Pancreas (tissue), 10 donors: ENCODE measurements at regions not wholly inside any gene's neighbourhood (a gene's known extent, or its start where the extent isn't known, plus 50 kb on each side); places are given as distances from the start of the nearest gene placed in this dataset.

Experiments
- ATAC-seq, 4 donors: fragments of 200-7000 bp; cut with Tn5 transposase; one replicate each; pipeline versions ENCODE4 v1.8.0 to v1.9.1; 2020; ENCODE audit warnings: mild to moderate bottlenecking in 4 of 4, moderate library complexity in 4 of 4
- DNase-seq, 6 donors: peaks; one replicate each; pipeline ENCODE4 v3.0.0-alpha.2; 2020
- FAIRE-seq: peaks from 2 replicates; lab custom pipeline; 2012; peaks lifted over from hg19 to GRCh38; lab: Jason Lieb, UNC
- H3K27ac ChIP-seq, 4 donors: fragments of 200-600 bp; sonication (generic); 1 replicate in 3 of 4; 2 replicates in 1 of 4; pipeline versions ENCODE4 v1.5.0 to v1.8.0; 2020
- H3K27me3 ChIP-seq, 4 donors: fragments of 200-600 bp; one replicate each; pipeline ENCODE4 v1.8.0; 2021
- H3K36me3 ChIP-seq, 3 donors: fragments of 200-600 bp; sonication (generic) in 1 of 3; one replicate each; pipeline versions ENCODE4 v1.5.0 to v1.8.0; 2020 to 2021
- H3K4me1 ChIP-seq, 3 donors: fragments of 200-600 bp; one replicate each; pipeline ENCODE4 v1.8.0; 2021
- H3K4me3 ChIP-seq, 4 donors: fragments of 200-600 bp; sonication (generic) in 2 of 4; one replicate each; pipeline versions ENCODE4 v1.5.0 to v1.8.0; 2020 to 2021
- H3K9me3 ChIP-seq, 4 donors: fragments of 200-600 bp; one replicate each; pipeline ENCODE4 v1.8.0; 2021
- WGBS, 2 donors: extraction: QIAGEN DNeasy Blood & Tissue Kit; methylation state at CpG; one replicate each; pipeline ENCODE4 v1.1.7; 2013; 5-methylcytosine and 5-hydroxymethylcytosine counted together
- intact Hi-C, 3 donors: fragments of 100-400 bp; cut with DNase I; formaldehyde crosslinking; loops; one replicate each; pipeline versions ENCODE4 v1.11.1 to v1.14.2; 2022
- TF ChIP-seq, protein P1 (sequence below), 4 donors: fragments of 200-600 bp; sonication (generic) in 3 of 4; IDR thresholded peaks; one replicate each; pipeline versions ENCODE4 v1.5.0 to v1.8.0; 2021; ENCODE audit warnings: antibody characterized with exemption in 4 of 4
- donor health status: healthy with polysubstance abuse.
- donor health status: DM: no; HTN: no; CAD: no; lungs with moderate emphysema.
- donor health status: DM: no; HTN: no; CAD: no.
- donor health status: control.
- donor health status: control.
- donor health status: Bipolar disorder and iron deficiency.
- donor health status: DM: yes; HTN: yes; CAD: no.
- donor health status: DM: no; HTN: no; CAD: no.
- donor health status: DM: no; HTN: no; CAD: no.
- donor health status: DM: yes; HTN: yes; CAD: no.

DNA sequence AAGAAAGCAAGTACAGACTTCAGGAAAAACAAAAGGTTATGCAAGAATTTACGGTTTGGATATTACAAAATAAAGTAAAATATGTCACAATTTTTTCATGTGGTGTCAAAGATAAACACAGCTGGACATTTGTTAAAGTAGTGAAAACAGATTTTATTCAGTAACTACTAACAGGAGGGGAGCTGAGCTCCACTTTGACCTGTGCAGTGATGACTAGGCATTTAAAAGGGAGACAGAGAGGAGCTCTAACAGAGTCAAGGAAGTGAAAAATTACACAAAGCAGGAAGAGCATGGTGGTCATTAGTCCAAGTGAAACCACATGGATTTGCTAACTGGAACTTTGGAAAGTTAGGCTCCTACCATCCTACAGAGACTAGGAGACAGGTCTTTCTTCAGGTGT lies 263.6 kb upstream of the PCSK5 start:
- H3K27me3 ChIP-seq = no peaks in the 10 kb centered on the region
- WGBS, 2 donors = 33 to 43% methylated on average over 1 of the region's 1 CpG
- H3K4me3 ChIP-seq = no peak overlapping the region
- H3K9me3 ChIP-seq = no peaks in the 10 kb centered on the region
- no peaks in the 10 kb centered on the region for H3K4me1 ChIP-seq
- H3K27ac ChIP-seq = no peak overlapping the region
- intact Hi-C loops = no loop called here
- FAIRE-seq (no peak), ATAC-seq (no peak), DNase-seq (no peak)
- TF ChIP-seq, protein P1, sequence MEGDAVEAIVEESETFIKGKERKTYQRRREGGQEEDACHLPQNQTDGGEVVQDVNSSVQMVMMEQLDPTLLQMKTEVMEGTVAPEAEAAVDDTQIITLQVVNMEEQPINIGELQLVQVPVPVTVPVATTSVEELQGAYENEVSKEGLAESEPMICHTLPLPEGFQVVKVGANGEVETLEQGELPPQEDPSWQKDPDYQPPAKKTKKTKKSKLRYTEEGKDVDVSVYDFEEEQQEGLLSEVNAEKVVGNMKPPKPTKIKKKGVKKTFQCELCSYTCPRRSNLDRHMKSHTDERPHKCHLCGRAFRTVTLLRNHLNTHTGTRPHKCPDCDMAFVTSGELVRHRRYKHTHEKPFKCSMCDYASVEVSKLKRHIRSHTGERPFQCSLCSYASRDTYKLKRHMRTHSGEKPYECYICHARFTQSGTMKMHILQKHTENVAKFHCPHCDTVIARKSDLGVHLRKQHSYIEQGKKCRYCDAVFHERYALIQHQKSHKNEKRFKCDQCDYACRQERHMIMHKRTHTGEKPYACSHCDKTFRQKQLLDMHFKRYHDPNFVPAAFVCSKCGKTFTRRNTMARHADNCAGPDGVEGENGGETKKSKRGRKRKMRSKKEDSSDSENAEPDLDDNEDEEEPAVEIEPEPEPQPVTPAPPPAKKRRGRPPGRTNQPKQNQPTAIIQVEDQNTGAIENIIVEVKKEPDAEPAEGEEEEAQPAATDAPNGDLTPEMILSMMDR (IDR thresholded peaks at IDR 0.05) = no peak
- H3K36me3 ChIP-seq = no peaks in the 10 kb centered on the region

DNA sequence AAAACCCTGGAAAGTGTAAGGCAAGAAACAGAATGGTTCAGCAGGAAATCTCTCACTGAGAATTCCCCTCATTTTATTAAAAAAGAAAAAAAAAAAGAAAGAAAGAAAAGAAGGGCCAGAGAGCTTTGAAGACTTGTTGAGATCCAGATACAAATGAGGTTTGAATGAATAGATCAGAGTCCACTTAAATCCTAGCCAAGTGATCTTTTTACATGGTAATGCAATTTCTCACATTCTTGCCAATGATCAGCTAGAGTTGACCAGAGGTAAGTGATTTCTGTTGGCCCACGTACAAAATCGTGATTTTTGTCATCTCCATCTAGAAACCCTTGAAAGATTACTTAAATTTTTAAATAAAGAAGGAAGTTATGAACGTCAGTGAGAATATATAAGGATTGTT lies 261.5 kb upstream of the PCSK5 start:
- Histone ChIP-seq H3K9me3 (no peaks in the 10 kb centered on the region), H3K4me3 (no peak overlapping the region), H3K27ac (no peak overlapping the region), H3K27me3 (no peaks in the 10 kb centered on the region), H3K36me3 (no peaks in the 10 kb centered on the region), H3K4me1 (no peaks in the 10 kb centered on the region)
- intact Hi-C loops = no loop called here
- TF ChIP-seq, protein P1 (IDR thresholded peaks at IDR 0.05) = no peak
- 31 to 37% methylated on average over 3 of the region's 3 CpGs for WGBS, 2 donors
- DNase-seq (no peak), ATAC-seq (no peak), FAIRE-seq (no peak)

DNA sequence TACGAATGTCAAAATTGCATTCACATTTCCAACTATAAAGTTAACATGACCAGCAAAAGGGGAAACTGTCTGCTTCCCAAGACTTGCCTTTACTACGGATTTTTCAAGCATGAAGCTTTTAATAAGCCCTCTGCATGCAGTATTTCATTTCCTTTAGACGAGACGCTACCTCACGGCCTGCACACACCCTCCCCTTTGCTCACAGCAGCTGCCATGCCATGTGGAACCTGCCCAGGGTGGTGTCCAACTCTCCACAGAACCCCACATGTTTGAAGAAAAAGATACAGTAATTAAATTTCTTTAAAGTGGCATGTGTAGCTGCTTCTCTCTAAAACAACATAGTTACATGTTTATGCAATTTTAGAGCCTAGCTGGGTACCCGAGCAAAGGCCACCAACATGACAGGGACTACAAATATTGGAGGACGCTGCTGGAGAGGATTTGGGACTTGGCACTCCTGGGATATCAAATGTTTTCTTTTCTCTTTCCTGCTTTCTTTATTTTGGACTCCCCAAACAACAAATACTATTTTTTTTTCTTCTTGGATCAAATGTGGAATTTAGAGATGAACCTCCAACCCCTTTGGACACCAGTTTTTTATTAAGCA lies 256.9 kb upstream of the PCSK5 start:
- no peak for DNase-seq
- no peak for ATAC-seq

DNA sequence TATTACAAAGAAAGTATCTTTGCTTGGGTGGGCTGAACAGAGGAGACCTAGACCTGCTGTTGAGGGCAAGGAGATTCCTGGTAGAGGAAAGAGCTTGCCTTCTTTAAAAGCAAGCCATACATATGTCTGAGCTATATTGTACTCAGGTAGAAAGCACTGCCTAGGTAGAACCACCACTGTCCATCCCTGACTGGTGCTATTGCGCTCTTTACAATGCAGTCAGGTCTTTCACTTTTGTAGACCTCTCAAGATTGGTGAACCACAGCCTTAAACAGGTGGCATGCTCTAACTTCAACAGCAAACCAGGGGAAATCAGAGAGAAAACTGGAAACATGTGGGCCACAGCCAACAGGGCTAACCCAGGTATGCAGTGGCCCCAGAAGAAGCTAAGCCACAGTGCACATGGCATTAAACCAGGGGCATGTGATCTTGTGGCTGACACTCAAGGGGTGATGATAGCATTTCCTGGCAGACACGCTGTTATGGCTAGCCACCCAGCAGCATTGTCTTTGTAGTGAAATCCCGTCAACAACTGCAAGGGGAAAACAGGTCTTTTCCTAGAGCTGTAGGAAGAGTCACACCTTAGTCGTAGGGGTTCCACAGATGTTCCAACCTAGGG lies 253.9 kb upstream of the PCSK5 start:
- Histone ChIP-seq H3K4me3 (no peak overlapping the region), H3K9me3 (no peaks in the 10 kb centered on the region), H3K36me3 (no peaks in the 10 kb centered on the region), H3K27me3 (no peaks in the 10 kb centered on the region), H3K27ac (no peak overlapping the region), H3K4me1 (no peaks in the 10 kb centered on the region)
- ATAC-seq (no peak), FAIRE-seq (no peak), DNase-seq (no peak)
- TF ChIP-seq, protein P1 (IDR thresholded peaks at IDR 0.05) = no peak
- WGBS, 2 donors = 58 to 75% methylated on average over 4 of the region's 4 CpGs
- intact Hi-C loops = no loop called here

More for the DNA sequence above, 256.9 kb upstream of the PCSK5 start:
- intact Hi-C loops = no loop called here
- Histone ChIP-seq H3K36me3 (no peaks in the 10 kb centered on the region), H3K27me3 (no peaks in the 10 kb centered on the region), H3K27ac (no peak overlapping the region), H3K9me3 (no peaks in the 10 kb centered on the region), H3K4me3 (no peak overlapping the region), H3K4me1 (no peaks in the 10 kb centered on the region)
- FAIRE-seq = no peak
- WGBS, 2 donors = 50 to 57% methylated on average over 7 of the region's 7 CpGs
- TF ChIP-seq, protein P1 (IDR thresholded peaks at IDR 0.05) = no peak

DNA sequence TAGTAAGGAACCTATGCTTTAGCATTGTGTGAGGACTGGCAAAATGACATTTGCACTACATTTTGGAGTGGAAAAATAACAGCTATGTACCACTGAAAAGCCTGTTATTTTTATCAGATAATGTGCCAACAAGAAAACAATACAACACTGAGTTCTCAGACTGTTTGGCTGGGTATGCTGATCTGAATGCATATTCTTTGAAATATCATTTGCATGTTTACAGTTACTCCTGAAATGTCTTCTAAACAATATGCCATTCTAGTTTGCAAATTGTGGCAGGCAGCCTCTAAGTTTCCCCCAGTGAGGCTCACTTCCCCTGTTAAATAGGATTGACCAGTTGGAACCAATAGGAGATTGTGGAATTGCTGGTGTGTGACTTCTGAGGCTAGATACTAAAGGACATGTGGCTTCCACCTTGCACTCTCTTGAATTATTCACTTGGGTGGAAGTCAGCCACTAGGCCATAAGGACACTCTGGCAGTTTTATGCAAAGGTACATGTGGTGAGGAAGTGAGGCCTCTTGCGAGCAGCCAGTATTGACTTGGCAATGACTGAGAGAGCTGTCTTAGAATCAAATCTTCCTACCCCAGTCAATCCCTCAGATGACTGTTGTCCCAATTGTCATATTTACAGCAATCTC lies 250.4 kb upstream of the PCSK5 start:
- TF ChIP-seq, protein P1 (IDR thresholded peaks at IDR 0.05) = no peak
- FAIRE-seq = no peak
- Histone ChIP-seq H3K4me1 (no peaks in the 10 kb centered on the region), H3K36me3 (no peaks in the 10 kb centered on the region), H3K9me3 (no peaks in the 10 kb centered on the region), H3K27ac (no peak overlapping the region), H3K27me3 (no peaks in the 10 kb centered on the region), H3K4me3 (no peak overlapping the region)
- ATAC-seq = no peak
- 82 to 93% methylated on average over 1 of the region's 1 CpG for WGBS, 2 donors
- intact Hi-C loops = no loop called here
- DNase-seq = no peak
